SK-N-DZ (cell line): ENCODE measurements at regions not wholly inside any gene's neighbourhood (a gene's known extent, or its start where the extent isn't known, plus 50 kb on each side); places are given as distances from the start of the nearest gene placed in this dataset.

Experiments used
- DNase-seq: peaks from one replicate; pipeline ENCODE4 v3.0.0-alpha.2; 2015; ENCODE audit warnings: low spot score

GRCh38 chr3:170732660-170733245, 137.2 kb downstream of the RPL22L1 start:
- no peak for DNase-seq

DNA sequence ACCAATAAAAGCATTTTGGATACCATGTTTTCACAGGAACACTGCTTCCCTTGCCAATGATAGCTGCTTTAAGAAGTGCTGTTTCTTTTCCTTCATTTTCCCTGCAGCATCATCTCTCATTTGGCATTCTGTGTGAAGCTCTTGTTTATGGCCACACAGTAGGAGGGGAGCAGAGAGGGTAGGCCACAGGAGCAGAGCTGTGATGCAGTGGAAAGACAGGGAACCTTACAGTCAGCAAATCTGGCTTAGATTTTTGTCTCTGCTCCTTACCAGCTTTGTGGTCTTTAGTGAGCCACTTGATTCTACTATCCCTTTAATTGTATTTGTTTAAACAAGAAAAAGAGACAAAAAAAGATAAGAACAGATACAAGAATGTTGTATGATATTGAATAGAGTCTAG, 138.7 kb downstream of the RPL22L1 start:
- DNase-seq, result no peak

GRCh38 chr3:170730071-170730812, 139.8 kb downstream of the RPL22L1 start:
- DNase-seq, result no peak

DNA sequence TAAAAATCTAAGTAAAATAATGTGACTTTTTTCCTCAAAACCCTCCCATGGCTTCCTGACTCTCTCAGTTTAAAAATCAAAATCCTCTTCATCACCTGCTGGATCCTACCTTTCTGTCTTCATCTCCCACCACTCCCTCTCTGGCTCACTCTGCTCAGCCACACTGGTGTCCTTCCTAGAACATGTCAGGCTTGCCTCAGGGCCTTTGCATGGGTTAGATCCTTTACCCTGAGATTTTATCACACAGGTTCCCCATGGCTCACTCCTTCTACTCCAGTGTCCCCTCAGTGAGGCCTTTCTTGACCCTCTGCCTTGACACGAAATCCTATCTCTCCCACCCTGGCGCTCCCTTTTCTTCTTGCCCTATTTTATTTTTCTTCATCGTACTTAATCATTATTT, 141.8 kb downstream of the RPL22L1 start:
- DNase-seq, result no peak

DNA sequence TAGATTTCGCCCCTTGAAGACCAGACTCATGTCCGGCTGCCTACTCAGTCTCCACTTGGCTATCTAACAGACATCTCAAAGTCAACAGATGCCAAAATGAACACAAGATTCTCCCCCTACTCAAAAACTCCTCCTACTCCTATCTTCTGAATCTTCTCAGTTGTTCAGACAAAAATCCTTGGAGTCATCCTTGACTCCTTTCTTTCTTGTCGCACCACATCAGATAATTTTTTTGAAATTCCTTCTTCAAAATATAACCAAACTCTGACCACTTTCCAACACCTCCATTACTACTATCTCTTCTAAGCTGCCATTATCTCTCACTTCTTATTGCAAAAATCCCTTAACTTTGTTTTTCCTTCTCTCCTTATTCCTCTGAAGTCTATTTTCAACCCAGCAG, 141.9 kb upstream of the SLC7A14 start:
- no peak for DNase-seq

- no peak for DNase-seq
Observed at GRCh38 chr3:170726976-170727661, 141.2 kb upstream of the SLC7A14 start.

DNA sequence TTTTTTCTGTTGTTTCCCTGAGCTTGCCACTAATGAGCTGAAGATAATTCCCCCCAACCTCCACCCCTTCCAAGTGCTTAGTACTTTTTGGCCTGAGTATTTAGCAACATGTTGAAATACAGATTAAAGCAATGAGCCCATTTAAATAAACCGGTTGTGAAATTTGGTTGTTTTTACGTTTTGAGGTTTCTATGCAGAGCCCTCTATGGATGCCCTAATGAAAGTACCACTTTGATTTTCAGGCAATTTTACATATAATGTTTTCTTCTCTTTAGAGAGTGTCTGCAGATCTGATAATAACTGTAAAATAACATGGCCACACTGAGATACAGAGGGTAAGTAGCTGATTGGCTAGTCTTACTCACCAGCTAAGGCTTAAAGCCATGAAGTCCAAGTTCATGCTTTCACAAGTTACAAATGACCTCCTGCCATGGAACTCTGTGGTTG, 139.4 kb upstream of the SLC7A14 start:
- no peak for DNase-seq

DNA sequence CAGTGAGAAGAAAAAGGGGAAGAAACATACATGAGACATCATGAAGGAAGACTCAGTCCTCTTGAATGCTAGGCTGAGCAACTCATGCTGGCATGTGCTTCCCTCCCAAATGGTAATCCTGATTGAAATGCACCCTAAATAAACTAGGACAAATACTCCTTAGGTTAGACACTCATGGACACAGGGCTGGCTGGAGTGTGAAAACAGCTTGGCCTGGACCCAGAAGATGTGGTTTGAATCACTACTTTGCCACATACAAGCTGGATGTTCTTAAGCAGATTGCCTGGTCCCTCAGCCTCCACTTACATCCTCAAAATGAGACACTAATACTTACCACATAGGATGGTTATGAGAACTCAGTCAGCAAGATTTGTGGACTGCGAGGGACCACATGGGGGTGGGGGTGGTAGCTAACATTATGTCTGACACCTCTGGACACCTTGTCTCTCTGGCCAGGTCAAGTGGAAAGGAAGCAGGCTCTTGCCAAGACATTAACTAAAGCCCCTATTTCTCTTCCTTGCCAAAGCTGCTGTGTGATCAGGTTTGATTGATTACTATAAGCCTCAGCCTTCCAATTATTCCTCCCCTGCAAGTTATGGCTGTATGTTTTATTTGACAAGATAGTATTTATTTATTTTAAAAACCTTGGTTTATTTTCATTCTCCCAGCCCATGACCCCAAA, 138.9 kb upstream of the SLC7A14 start:
- DNase-seq, result no peak

GRCh38 chr3:170723241-170723640, 137.4 kb upstream of the SLC7A14 start:
- no peak for DNase-seq

GRCh38 chr3:170721563-170721962, 135.7 kb upstream of the SLC7A14 start:
- no peak for DNase-seq

- DNase-seq, result no peak
Observed at GRCh38 chr3:170719300-170719699, 133.4 kb upstream of the SLC7A14 start.

GRCh38 chr3:170718848-170719247, 133.0 kb upstream of the SLC7A14 start:
- DNase-seq, result no peak

GRCh38 chr3:170717410-170718402, 131.8 kb upstream of the SLC7A14 start:
- DNase-seq, result no peak

- no peak for DNase-seq
Observed at GRCh38 chr3:170716172-170716805, 130.4 kb upstream of the SLC7A14 start.

DNA sequence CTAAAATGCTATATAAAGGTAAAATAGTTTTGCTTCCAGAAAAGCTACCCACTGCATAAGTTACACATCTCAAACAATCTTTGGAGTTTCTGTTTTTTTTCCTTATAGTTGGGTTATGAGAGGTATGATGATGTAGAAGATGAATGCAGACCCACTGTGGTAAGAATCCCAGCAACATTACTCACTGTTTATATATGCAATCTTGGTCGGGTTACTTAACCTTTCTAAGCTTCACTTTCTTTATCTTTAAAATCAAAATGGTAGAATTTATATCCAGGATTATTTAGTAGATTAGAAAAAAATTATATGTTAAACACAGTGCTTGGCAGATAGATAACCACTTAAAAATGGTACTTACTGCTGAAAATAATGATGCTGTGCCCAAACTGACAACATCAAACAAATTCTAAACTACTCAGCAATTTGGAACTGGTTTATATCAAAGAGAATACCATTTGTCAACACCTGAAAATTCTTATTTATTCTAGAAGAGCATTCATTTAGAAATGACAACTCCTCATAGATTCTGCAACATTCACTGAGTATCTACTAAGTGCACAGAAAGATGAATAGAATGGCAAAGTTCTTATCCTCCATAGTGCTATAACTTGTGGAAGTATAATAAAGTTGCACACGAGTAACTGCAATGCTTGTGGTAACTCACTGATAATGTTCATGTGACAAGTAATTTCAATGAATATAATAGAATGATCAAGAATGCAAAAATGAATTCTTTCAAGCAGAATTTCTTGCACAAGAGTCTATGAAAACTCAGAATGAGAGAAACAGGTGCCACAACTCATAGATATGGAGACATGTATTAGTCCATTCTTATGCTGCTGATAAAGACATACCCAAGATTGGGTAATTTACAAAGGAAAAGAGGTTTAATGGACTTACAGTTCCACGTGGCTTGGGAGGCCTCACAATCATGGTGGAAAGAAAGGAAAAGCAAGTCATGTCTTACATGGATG, 129.0 kb upstream of the SLC7A14 start:
- DNase-seq, result no peak

DNA sequence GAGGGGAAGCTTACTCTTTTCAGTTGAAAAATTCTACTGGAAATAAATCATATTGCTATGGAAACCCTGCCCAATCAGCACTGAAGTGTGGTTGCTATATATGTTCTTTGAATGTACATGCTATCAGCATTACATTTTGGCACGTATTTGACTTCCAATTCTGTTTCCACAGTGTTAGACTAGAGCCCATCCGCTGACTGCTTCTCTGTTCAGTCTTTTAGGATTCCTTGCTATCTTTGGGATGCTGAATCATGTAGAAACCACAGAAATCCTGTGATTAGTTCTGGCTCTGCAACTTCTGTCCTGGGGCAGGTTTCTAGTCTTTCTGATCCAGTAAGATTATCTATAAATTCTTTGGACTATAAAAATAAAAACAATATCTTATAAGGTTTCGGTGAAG, 128.2 kb upstream of the SLC7A14 start:
- no peak for DNase-seq

GRCh38 chr3:170713653-170714052, 127.8 kb upstream of the SLC7A14 start:
- DNase-seq, result no peak

DNA sequence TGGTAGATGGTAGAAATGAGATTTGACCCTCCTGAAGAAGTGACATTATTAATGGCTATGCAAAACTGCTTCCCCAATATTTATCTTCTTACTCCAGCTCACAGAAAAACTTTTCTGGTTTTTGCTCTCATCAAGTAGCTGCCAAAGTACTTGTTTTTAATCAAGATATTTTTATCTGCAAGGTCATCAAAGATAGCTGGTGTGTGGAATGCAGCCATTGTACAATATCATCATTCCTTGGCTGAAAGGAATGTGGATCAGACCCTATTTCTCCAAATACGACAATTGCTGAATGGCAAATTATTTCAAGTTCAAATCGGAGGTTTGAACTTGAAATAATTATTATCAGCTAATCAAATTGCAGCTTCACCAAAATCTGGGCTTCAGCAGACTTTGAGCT, 126.9 kb upstream of the SLC7A14 start:
- no peak for DNase-seq

- DNase-seq, result no peak
Observed at GRCh38 chr3:170712336-170712735, 126.5 kb upstream of the SLC7A14 start.
